Activated T-cell treated with anti-CD3 and anti-CD28 coated beads, Interleukin-2, amount 50 U/mL, for 48 hours (primary cell): ENCODE measurements at regions not wholly inside any gene's neighbourhood (a gene's known extent, or its start where the extent isn't known, plus 50 kb on each side); places are given as distances from the start of the nearest gene placed in this dataset.

Experiments used
- DNase-seq, 2 experiments: peaks; one replicate each; pipeline ENCODE4 v3.0.0-alpha.2; 2020

DNA sequence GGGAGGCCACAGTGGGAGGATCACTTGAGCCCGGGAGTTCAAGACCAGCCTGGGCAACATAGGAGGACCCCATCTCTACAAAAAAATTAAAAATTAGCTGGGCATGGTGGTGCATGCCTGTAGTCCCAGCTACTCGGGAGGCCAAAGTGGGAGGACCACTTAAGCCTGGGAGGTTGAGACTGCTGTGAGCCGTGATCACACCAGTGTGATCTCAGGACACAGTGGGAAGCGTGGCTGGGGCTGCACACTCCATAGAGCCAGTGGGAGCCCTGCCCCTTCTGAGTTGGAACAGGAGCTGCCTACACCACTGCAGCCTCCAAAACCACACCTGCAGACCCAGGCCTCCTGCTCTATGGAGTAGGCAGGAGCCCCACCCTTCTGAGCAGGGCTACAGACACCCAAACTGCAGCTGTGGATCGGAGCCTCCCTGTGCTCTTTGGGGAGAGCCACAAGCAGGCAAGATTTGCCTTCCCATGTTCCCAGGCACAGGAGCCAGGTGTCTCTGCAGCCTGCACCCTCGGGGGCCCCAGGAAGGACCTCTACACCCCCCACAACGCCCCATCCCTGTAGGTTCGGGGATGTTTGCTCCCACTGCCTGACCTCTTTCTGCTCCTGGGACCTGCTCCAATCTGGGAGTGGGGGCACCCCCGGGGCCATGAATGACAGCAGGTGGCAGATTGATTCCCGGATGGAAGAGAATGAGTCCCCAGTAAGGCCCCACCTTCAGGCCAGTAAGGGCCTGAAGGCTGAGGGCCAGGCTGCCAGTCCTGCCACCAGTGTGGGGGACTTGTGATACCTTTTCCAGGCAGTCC is 245.4 kb downstream of the BUD13 start:
- DNase-seq: no peak

DNA sequence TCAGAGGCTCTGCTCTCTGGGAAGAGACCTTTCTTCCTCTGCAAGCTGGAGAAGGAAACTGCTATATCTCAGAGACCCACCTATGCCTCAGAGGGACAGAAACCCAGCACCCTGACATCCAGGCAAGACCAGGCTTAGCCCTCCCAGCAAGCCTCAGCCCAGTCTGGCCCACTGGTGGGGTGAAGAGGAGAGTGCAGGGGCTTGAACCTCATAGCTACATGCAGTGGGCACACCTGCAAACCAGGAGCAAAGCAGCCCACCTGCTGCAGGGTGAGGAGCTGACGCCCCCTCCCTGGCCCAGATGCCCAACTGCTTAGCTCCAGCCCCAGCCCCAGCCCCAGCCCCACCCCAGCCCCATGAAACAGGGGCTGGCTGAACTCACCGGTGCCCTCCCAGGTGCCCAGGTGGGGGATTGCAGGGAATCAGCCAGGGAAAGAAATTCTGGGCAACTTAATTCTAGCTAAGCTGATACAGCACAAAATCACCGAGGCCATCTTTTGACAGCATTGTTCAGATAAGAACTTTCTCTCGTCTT is 246.8 kb downstream of the BUD13 start:
- no peak for DNase-seq

DNA sequence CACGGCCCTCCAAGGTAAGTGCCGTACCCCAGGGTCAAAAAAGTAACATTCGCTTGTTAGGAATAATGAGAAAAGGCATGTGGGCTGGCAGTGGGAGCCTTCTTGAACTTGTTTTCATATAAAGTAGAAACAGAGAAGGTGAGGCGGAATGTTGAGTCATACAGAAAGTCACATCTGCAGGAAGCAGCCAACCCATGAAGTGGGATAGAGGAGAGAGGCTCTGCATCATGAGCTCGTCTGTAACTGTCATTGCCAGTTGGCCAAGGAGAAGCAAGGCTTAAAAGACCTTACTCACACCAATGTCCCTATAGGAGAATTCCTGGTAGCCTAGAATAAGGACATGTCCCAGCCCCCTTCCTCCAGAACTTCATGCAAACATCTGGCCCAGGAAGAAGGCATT is 253.3 kb downstream of the BUD13 start:
- DNase-seq: no peak

DNA sequence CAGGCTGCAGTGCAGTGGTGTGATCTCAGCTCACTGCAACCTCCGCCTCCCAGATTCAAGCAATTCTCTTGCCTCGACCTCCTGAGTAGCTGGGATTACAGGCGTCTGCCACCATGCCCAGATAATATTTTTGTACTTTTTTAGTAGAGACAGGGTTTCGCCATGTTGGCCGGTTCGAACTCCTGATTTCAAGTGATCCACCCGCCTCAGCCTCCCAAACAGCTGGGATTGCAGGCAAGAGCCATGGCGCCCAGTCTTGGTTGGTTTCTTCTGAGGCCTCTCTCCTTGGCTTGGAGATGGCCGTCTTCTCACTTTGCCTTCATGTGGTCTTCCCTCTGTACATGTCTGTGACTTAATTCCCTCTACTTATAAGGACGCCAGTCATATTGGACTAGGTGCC is 254.6 kb downstream of the BUD13 start:
- no peak for DNase-seq

DNA sequence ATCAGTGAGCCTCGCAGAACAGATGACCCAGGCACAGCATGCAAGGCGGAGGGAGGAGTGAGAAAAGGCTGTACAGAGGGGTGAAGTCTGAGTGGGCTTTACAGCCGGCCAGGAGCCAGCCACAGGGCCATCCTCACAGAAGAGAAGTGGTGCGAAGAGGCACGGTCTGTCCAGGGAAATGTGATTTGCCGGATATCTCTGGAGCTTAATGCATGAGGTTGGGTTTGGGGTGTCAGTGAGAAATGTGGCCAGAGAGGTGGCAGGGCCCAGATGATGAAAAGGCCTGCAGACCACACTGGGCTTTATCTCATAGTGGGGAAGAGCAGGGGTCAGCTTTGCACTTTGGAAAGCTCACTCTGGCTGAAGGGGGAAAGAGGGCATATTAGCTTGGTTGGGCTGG is 255.2 kb downstream of the BUD13 start:
- no peak for DNase-seq

DNA sequence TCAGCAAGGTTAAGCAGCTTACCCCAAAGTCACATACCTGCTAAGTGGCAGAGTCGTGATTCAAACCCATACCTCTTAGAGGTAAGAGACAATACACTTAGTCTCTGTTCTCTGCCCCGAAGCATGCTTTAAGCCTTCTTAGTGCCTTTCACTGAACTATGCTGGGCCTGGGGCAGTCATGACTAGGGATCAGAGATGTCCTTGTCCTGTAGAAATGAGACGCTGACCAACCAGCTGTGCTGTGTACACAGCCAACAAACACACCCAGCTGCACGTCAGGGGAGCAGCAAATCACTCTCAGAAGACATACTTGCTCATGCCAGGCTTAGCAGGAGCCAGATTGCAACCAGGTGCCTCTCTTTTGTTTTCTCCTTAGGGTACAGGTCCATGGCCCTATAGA is 255.7 kb downstream of the BUD13 start:
- DNase-seq: no peak

DNA sequence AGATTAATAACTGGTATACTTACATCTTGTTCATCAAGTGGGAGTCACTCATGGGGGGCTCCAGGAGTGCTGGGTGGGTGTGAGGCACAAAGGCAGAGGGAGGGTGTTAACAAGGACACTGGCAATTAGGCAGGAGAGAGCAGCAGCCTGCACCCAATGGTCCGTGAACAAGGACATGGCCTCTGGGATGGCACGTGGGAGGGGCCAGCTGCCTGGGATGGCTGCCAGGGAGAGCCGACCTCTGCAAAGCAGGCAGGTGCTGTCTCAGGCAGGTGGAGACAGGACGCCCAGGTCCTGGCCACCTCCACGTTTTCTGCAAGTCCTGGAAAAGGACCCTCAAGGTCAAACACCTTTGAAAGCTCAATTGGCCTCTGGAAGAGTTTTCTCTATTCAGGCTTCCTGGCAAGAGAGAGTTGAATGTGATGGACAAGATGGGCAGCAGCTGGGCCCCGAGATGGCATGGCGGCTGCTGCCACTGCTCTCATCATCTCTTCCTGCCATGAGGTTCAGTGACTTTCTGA is 257.1 kb downstream of the BUD13 start:
- DNase-seq: no peak

DNA sequence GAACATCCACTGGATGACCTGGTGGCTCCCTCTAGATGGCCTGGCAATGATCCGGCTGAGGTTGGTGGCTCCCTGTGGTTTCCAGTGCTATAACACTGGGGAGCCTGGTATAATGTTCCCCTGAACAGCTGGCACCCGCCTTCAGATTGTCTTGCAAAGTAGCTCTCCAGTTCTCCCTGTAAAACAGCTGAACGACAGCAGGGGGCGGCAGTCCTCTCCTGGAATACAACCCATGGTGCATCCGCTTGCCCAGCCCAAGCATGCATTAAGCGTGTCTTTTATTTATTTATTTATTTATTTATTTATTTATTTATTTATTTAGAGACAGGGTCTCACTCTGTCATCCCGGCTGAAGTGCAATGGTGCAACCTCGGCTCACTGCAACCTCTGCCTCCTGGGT is 258.9 kb downstream of the BUD13 start:
- peak; percentile 41 to 47 for DNase-seq

DNA sequence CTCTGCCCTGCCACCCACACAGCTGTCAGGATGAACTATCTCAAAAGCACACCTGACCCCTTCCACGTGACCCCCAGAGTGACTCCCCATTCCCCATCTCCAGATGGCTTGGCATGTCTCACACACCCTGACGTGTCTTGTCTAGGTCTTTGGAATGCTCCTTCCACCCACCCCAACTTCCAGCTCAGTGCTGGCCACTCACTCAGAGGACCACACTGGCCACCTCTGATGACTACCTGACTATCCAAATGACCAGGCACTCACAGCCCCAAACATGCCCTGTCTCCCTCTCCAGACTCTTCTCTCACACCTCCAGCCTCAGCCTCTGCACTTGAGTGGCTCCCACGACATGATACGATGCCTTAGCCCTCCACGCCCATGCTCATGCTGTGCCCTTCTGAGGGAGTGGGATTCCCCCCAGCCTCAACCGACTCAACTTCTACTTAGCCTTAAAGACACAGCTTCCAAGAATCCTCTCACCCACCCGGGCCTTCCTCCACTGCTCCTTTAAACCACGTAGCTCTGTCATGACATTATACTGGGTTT is 259.4 kb downstream of the BUD13 start:
- DNase-seq: no peak

DNA sequence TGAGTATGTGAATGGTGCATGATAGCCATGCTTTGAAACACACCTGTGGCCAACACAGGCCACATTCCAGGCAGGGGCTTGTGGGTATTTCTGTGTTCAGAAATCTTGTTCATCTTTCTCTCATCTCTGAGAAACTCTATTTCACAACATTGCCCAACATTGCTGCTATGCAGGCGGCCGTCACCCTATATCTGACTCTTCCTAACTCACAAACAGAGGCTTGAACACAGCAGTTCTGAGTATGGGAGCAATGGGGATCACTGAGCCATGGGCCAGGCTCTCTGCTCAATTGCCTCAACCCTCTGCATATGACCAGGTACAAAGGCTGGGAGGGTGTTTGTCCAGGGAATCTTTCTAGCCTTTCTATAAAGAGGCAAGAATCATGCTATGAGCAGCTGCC is 259.9 kb downstream of the BUD13 start:
- no peak for DNase-seq

DNA sequence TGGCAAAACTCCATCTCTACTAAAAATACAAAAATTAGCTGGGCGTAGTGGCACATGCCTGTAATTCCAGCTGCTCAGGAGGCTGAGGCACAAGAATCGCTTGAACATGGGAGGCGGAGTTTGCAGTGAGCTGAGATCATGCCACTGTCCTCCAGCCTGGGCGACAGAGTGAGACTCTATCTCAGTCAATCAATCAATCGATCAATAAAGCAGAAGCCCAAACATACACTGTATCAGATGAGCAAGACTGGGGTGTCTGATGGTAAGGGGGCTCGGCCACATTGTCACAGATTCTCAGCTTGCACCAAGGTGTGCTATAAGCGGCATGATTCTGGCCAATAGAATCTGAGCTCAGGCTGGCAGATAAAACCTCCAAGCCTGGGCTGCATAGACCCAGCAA is 261.1 kb downstream of the BUD13 start:
- DNase-seq: no peak

DNA sequence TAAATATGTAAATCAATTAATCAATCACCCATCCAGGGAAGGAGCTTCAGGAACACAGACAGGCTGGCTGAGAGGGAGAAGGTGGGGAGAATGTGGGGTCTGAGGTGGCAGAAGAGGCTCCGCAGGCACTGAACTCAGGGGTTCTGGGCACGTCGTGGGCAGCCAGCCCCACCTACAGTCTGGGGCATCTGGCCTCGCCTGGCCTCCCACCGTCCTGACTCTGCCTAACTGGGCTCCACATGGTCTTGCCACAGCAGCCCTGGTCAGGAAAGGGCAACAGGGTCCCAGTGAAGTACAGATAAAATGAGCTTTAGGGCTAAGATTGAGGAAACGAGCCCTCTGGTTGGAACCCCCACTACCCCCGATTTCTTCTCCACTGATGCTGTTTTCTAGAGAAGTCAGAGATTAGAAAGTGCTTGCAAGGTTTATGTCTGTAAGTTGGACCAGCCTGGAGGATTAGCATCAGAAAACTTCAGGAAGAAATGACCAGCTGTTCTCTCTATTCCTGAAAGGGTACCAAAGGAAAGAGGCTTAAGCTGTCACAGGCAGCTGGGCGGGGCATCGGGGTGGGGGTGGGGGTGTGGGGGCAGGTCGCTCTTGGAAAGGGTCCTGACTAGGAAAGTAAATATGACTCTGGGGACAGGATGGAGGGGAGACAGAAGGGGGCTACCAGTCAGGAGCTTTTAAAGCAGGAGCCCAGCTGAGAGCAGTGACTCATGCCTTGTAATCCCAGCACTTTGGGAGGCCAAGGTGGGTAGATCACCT is 261.7 kb downstream of the BUD13 start:
- no peak for DNase-seq

DNA sequence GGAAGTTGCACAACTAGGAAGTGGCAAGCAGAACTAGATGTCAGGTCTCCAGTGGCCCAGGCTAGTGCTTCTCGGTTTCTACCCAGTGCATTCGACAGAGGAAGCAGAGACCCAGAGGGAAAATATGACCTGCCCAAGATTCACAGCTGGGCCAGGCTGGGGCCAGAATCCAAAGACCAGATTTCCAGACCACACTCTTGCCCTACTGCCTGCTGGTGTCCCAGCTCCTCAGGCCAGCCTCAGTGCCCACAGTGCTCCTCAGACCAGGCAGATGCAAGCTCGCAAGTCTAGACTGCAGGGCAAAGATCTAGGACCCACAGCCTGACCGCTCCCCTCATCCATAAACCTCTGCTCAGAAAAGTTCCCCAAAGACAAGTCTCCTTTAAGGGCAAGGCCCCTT is 262.6 kb downstream of the BUD13 start:
- no peak for DNase-seq

DNA sequence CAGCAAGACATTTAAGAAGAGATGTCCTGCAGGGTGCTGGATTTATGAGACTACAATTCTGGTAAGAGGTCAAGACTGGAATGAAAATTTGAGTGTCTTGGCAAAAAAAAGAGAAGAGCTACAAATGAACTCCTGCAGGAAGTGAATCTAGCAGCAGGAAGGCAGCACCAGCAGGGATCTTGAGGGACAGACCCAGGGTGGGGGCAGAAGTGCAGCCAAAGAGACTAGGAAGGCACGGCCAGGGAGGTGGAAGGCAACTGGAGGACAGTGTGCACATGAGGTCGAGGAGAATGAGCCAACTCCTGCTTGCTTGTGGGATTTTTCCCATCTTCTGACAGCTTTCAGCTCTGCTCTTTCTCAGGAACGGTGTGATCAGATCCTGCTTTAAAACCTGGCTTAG is 263.2 kb downstream of the BUD13 start:
- no peak for DNase-seq

DNA sequence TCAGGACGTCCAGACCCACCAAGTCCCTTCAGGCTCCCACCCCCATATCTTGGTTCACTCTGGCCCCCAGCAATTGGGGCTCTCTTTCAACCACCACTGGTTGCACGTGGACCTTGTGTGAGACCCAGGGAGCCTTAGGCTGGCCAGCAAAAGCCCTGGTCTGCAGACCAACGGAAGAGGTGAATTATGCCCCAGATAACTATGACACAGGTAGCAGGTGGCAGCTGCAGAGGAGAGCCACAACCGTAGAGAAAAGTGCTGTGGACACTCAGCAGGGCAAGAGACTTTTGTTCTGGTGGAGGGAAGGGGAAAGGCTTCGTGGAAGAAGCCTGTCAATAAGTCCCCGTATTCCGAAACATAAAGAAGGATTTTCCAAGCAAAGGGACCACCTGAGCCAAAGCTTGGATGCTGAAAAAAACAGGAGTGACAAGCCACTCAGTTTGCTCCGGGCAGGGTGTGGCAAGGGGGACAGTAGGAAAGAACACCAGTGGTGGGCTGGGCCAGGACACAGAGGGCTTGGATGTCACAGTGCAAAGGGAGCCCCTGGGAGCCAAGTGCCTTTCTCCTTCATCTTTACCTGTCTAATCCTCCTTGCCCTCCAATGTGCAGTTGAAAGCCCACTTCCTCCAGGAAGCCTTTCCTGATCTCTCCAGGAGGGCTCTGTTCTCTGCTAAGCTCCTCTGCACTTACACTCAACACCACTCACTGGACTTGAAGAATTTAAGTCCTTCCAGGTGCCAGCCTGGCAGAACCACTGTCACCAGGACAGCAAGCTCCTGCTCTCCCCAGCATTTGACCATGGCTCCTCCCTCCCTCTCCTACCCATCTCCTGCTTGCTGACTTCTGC is 264.7 kb downstream of the BUD13 start:
- no peak for DNase-seq

DNA sequence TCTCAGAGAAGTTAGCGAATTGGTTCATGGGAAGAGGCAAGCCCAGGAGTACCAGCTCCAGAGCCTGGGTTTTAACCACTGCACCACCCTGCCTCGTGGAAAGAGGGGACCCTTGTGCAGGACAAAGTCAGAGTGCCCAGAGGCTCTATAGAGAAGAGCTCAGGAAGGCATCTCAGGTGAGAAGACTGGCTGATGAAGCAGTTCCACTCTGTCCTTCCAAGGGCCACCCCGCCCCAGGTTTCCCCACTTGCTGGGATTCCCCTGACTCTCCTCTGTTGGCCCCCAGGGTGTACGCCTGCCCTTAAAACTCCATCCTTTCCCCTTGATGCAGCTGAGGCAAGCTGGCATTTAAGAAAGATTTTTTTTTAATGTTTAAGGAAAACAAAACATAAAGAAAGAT is 265.8 kb downstream of the BUD13 start:
- no peak for DNase-seq

DNA sequence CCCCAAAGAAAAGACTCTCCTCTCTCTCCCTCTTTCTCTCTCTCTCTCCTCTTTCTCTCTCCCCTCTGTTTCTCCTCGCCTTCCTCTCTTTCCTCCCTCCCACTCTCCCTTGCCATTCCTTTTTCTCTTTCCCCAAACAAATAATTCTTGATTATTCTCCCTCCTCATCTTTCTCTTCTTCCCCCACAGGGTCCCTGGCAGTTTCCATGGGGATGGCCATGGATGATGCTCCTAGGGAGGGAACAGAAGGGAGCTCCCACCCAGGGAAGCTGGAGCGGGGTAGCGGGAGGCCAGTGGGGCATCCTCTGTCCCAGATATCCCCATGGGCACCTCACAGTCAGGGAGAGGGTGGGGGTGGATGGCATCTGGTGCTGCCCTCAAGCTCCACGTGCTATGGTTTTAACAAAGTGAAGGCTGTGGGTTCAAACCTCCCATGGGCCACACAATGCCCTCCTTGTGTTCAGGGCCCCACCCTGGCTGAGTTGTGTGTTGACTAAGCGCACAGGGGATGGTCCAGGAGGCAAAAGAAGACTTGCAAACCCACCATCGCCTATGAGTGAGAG is 266.4 kb downstream of the BUD13 start:
- DNase-seq: no peak

DNA sequence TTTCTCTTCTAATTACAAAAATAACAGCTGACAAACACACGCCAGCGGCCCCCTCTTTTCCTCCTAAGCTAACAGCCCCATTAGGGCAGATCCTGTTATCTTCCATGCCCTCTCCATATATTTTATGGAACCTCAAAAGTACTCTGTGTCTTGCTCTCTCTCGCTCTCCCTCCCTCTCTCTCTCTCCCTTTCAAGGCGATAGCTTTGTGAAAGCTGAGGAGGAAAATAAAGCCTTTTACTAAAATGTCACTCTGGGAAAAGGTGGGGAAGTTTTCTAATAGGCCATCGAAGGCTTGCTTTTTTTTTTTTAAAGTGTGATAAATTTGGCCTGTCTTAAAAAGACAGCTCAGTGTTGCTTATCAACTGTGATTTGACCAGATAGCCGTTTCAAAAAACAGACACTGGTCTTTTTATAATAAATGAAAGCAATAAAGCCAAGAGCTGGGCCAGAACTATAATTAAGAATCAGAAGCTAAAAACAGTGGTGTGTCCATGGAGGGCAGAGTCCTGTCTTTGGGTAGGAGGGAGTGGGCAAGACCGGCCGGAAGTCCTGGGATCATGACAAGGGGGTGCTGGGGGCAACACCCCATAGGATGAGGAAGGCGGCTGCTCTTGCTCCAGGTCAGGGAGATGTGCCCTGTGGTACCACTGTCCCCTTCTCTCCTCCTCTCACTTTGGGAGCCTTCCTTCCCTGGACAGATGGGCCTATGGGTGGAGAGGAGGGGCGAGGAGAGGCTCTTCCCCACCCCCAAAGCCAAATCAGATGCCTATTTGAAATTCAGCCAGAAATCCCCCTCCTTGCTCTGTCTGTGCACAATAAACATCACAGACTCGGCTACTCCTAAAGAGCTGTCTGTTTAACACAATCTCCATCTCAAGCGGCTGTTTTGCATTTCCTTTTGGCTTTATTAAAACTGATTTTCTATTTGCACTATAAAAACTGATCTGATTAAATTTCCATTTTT is 267.2 kb downstream of the BUD13 start:
- DNase-seq: no peak

DNA sequence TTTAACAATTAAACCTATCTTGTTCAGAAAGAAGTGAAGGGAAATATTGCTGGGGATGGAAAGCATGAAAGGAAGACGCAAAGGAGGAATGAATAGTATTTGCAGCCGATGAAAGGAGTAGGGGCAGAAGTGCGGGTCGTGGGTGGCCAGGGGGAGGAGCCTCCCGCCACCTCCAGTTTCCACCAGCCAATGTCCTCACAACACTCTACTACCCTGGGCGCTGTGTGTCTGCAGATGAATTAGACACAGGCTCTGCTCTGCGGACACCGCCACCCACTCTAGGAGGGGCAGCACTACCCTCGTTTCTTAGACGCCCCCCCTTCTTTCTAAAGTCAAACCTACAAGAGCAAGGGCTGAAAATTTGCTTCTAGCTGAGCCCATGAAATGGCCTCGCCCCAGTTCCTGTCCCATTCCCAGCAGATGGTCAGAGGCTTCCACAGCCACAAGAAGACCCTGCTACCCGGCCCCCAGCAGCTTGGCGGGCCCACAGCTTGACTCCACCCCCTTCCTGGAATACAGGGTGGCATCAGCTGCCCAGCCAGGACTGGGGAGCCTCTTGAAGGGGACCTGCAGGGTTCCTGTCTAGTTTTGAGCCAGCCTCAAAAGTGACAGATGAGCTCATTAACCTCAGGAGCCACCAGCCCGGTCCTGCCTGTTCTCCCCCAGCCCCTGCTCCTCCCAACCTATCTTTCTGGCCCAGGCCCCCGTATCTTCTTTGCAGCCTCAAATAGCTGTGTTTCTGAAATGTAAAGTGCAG is 268.1 kb downstream of the BUD13 start:
- DNase-seq: no peak
